DMS53 treated with DMSO at 0.1 percent for 48 hours (cell line): ENCODE measurements at regions not wholly inside any gene's neighbourhood (a gene's known extent, or its start where the extent isn't known, plus 50 kb on each side); places are given as distances from the start of the nearest gene placed in this dataset.

Source experiments
- DNase-seq: peaks from one replicate; lab custom pipeline; 2025; ENCODE audit not compliant: unreplicated experiment; lab: John Stamatoyannopoulos, UW

DNA sequence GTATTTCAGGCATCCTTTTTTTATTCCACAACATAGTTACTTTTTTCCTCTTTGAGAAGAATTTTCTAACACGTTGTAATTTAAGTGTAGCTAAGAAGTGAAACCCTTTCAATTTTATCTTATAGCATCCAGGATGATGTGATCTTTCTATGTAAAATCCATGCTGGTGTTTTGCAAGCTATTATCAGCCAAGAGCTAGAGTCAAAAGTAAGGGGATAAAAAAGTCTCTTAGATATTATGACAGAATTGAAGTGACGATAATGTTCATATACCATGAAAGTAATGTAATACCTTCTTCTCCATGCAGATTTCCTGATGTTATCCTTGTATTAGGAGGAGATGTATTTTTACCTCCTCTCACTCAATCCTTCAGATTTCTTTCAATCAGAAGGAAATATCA, 64.2 kb upstream of the MBL2 start:
- no peak for DNase-seq
